Endothelial cell (in vitro differentiated cells): ENCODE measurements at regions not wholly inside any gene's neighbourhood (a gene's known extent, or its start where the extent isn't known, plus 50 kb on each side); places are given as distances from the start of the nearest gene placed in this dataset.

ENCODE experiments used
- DNase-seq: peaks from one replicate; pipeline ENCODE4 v3.0.0; 2021; ENCODE audit warnings: low spot score
- H3K27ac Mint-ChIP-seq: one replicate; pipeline ENCODE4 v1.8.0; 2021; ENCODE audit warnings: mixed read lengths, inconsistent platforms; ENCODE audit not compliant: unreplicated experiment
- H3K27me3 Mint-ChIP-seq: one replicate; pipeline ENCODE4 v1.8.0; 2021; ENCODE audit warnings: mild to moderate bottlenecking, moderate library complexity, mixed read lengths, inconsistent platforms; ENCODE audit not compliant: unreplicated experiment
- H3K36me3 Mint-ChIP-seq: one replicate; pipeline ENCODE4 v1.8.0; 2021; ENCODE audit warnings: mild to moderate bottlenecking, low read depth, mixed read lengths, inconsistent platforms; ENCODE audit not compliant: unreplicated experiment
- H3K4me1 Mint-ChIP-seq: one replicate; pipeline ENCODE4 v1.8.0; 2021; ENCODE audit warnings: mild to moderate bottlenecking, mixed read lengths, inconsistent platforms; ENCODE audit not compliant: unreplicated experiment
- H3K4me3 Mint-ChIP-seq: one replicate; pipeline ENCODE4 v1.8.0; 2021; ENCODE audit warnings: mild to moderate bottlenecking, mixed read lengths, inconsistent platforms; ENCODE audit not compliant: unreplicated experiment
- H3K9me3 Mint-ChIP-seq: one replicate; pipeline ENCODE4 v1.8.0; 2021; ENCODE audit warnings: mixed read lengths, inconsistent platforms; ENCODE audit not compliant: unreplicated experiment
- TF ChIP-seq, protein P1 (sequence below): fragments of 200-600 bp; sonication (generic); IDR thresholded peaks from one replicate; pipeline ENCODE4 v1.5.0; 2021; ENCODE audit warnings: antibody characterized with exemption; ENCODE audit not compliant: unreplicated experiment

GRCh38 chr9:86765746-86766430 is 181.4 kb downstream of the GAS1 start:
- DNase-seq: no peak
- no peaks in the 10 kb centered on the region for H3K9me3 Mint-ChIP-seq
- no peak overlapping the region for H3K4me3 Mint-ChIP-seq
- no peaks in the 10 kb centered on the region for H3K36me3 Mint-ChIP-seq
- H3K27ac Mint-ChIP-seq: no peak overlapping the region
- TF ChIP-seq, protein P1, sequence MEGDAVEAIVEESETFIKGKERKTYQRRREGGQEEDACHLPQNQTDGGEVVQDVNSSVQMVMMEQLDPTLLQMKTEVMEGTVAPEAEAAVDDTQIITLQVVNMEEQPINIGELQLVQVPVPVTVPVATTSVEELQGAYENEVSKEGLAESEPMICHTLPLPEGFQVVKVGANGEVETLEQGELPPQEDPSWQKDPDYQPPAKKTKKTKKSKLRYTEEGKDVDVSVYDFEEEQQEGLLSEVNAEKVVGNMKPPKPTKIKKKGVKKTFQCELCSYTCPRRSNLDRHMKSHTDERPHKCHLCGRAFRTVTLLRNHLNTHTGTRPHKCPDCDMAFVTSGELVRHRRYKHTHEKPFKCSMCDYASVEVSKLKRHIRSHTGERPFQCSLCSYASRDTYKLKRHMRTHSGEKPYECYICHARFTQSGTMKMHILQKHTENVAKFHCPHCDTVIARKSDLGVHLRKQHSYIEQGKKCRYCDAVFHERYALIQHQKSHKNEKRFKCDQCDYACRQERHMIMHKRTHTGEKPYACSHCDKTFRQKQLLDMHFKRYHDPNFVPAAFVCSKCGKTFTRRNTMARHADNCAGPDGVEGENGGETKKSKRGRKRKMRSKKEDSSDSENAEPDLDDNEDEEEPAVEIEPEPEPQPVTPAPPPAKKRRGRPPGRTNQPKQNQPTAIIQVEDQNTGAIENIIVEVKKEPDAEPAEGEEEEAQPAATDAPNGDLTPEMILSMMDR: no peak
- H3K4me1 Mint-ChIP-seq: no peaks in the 10 kb centered on the region
- peaks cover 2% of the 10 kb centered on the region for H3K27me3 Mint-ChIP-seq

DNA sequence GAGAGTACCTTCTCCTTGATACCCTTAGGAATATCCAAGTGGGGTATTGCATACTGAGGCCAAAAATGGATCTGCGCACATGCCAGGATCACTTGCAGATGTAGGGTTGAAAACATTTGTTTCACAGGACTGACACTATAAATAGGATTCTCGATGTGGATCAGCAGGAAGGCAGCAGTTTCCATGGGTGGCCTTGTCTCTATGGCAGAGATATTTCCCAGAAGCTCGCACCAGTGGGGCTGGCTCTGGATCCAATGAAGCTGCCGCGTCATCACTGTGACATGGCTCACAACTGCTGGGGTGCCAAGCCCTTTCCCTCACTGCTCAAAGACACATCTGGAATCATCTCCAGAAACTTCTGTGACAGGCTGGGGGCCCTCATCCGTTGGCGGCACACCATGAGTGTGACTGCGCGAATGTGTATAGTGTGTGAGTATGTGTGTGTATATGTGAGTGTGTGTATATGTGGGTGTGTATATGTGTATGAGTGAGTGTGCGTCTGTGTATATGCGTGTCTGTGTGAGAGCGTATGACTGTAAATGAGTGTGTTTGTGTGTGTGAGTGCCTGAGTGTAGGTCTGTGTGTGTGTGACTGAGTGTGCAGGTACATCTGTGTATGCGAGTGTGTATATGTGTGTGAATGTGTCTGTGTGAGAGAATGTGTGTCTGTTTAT is 182.5 kb downstream of the GAS1 start:
- Mint-ChIP-seq H3K4me3 (no peak overlapping the region), H3K36me3 (no peaks in the 10 kb centered on the region), H3K27ac (no peak overlapping the region), H3K27me3 (peaks cover 2% of the 10 kb centered on the region), H3K4me1 (no peaks in the 10 kb centered on the region), H3K9me3 (no peaks in the 10 kb centered on the region)
- DNase-seq: no peak
- TF ChIP-seq, protein P1: no peak

DNA sequence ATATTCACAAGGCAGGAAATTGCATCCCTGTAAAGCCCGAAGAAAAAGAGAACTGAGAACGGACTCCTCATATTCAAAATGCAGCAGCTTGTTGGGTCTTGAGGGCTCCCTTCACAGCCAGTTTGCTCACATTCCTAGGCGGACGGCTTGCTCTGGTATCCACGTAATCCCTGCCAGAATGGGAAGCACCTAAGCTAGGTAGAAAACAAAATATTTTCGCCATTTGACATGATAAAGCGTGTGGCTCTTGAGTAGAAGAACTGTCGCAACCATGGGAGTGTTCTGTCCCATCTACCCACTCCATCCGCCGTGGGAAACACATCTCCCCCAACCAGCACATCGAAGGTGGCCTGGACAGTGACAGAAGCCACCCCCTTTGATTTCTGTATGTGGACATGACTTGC is 183.1 kb downstream of the GAS1 start:
- no peak overlapping the region for H3K4me3 Mint-ChIP-seq
- DNase-seq: no peak
- no peak overlapping the region for H3K27ac Mint-ChIP-seq
- no peaks in the 10 kb centered on the region for H3K4me1 Mint-ChIP-seq
- no peaks in the 10 kb centered on the region for H3K36me3 Mint-ChIP-seq
- peaks cover 2% of the 10 kb centered on the region for H3K27me3 Mint-ChIP-seq
- no peaks in the 10 kb centered on the region for H3K9me3 Mint-ChIP-seq
- TF ChIP-seq, protein P1: no peak

DNA sequence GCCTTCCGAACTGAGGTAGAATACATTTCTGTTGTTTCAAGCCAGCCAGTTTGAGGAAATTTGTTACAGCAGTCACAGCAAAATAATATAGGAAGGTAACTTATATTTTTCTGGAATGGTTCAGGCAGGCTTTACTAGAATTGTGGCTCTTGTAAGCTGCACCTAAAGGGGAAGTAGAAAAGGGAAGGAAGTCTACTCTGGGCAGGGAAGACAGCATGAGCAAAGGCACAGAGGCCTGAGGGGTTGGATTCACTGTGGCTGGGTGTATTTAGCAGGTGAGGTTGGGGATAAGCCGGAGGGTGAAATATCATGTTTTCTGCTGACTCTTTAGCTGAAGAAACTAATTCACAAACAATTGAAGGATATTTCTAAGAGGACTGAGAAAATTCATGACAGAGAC is 183.5 kb downstream of the GAS1 start:
- DNase-seq: no peak
- no peaks in the 10 kb centered on the region for H3K36me3 Mint-ChIP-seq
- TF ChIP-seq, protein P1: no peak
- H3K27ac Mint-ChIP-seq: no peak overlapping the region
- no peak overlapping the region for H3K4me3 Mint-ChIP-seq
- H3K27me3 Mint-ChIP-seq: peaks cover 2% of the 10 kb centered on the region
- no peaks in the 10 kb centered on the region for H3K4me1 Mint-ChIP-seq
- no peaks in the 10 kb centered on the region for H3K9me3 Mint-ChIP-seq

DNA sequence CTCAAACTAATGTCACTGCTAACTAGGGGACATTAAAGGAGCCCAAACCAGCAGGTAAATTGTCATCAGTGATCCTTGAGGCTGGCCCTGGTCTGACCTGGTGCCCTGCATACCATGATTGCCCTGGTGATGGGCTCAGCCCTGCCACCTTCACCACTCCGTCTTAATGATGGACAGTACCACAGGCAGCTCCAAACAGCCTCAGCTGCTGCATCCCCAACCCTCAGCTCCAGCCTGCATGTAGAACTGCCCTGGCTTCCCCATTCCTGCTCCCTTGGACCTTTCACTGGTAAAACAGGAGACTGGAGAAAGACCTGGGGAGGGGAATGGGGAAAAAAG is 190.0 kb downstream of the GAS1 start:
- no peak for DNase-seq
- Mint-ChIP-seq H3K4me3 (no peak overlapping the region), H3K36me3 (no peaks in the 10 kb centered on the region), H3K27me3 (no peaks in the 10 kb centered on the region), H3K9me3 (no peaks in the 10 kb centered on the region), H3K27ac (no peak overlapping the region), H3K4me1 (no peaks in the 10 kb centered on the region)
- TF ChIP-seq, protein P1: no peak
